Kidney epithelial cell (primary cell): ENCODE measurements at regions not wholly inside any gene's neighbourhood (a gene's known extent, or its start where the extent isn't known, plus 50 kb on each side); places are given as distances from the start of the nearest gene placed in this dataset.
"Not testable (repeated sequence)": the region's sequence is repeated elsewhere in the genome, so short reads cannot be mapped to it uniquely, and the experiment has no call there.

ENCODE experiments used
- DNase-seq: peaks from one replicate; pipeline ENCODE4 v3.0.0-alpha.2; 2010; ENCODE audit warnings: low read depth
- H3K27me3 ChIP-seq: 2 replicates; pipeline ENCODE4 v1.6.0; 2011; ENCODE audit warnings: low read length; ENCODE audit not compliant: control insufficient read depth, insufficient read depth
- H3K36me3 ChIP-seq: 2 replicates; pipeline ENCODE4 v1.5.1; 2011; ENCODE audit warnings: low read length; ENCODE audit not compliant: control insufficient read depth, insufficient read depth
- H3K4me3 ChIP-seq: 2 replicates; pipeline ENCODE4 v1.5.1; 2011; ENCODE audit warnings: low read depth, mild to moderate bottlenecking, control low read depth, low read length
- CTCF ChIP-seq: IDR thresholded peaks from 2 replicates; pipeline ENCODE4 v1.5.1; 2011; ENCODE audit warnings: mild to moderate bottlenecking, moderate library complexity, low read length, control low read depth, inconsistent platforms; ENCODE audit not compliant: insufficient read depth, poor library complexity, severe bottlenecking

DNA sequence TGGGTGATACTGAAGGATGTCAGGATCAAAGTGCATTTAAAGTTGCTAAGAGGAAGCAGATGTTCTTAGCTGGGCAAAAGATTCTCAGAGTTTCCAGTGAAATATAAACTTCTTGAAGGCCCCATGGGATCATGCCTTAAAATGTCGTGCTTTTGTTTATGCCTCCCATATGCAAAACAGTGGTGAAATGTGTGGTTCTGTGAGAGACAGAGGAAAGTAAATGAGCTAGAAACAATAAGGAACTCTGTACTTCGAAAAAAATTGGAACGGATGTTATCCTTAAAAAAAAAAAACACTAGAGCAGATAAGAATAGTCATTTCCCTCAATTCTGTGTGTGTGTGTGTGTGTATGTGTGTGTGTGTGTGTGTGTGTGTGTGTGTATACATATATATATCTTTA is 497.0 kb upstream of the TBL1XR1 start:
- H3K27me3 ChIP-seq, result no peaks in the 10 kb centered on the region
- no peak for DNase-seq
- H3K36me3 ChIP-seq, result no peaks in the 10 kb centered on the region
- TF ChIP-seq CTCF, result no peak
- no peak overlapping the region for H3K4me3 ChIP-seq

- Histone ChIP-seq H3K36me3 (no peaks in the 10 kb centered on the region), H3K27me3 (no peaks in the 10 kb centered on the region), H3K4me3 (no peak overlapping the region)
- no peak for DNase-seq
- no peak for TF ChIP-seq CTCF
These were observed 497.7 kb upstream of the TBL1XR1 start for GRCh38 chr3:177694951-177695350.

GRCh38 chr3:177700117-177700516 is 502.8 kb upstream of the TBL1XR1 start:
- H3K36me3 ChIP-seq, result no peaks in the 10 kb centered on the region
- H3K4me3 ChIP-seq, result no peak overlapping the region
- TF ChIP-seq CTCF, result no peak
- no peaks in the 10 kb centered on the region for H3K27me3 ChIP-seq
- DNase-seq, result no peak

DNA sequence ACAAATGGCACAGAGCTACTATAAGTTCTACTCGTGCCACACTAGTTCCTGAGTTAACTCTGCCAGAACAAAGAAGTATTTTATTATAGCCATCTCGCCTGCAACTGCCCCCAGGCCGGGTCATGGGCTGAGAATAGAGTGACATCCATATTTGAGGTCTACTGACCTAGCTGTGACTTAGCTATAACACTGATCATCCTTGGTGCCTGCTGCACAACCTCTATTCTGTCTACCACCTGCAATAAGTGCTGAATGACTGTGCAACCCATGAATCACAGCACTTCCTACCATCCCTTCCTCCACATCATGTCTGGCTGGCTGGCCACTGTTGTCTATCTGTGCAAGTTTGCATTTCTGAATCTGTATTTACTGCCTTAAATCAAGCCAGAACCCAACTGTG is 506.5 kb upstream of the TBL1XR1 start:
- Histone ChIP-seq H3K4me3 (no peak overlapping the region), H3K27me3 (no peaks in the 10 kb centered on the region), H3K36me3 (no peaks in the 10 kb centered on the region)
- DNase-seq, result peak; percentile 9
- no peak for TF ChIP-seq CTCF

- H3K27me3 ChIP-seq, result no peaks in the 10 kb centered on the region
- DNase-seq, result no peak
- no peak overlapping the region for H3K4me3 ChIP-seq
These were observed 508.9 kb upstream of the TBL1XR1 start for GRCh38 chr3:177705976-177706823.

GRCh38 chr3:177709470-177709869 is 512.2 kb upstream of the TBL1XR1 start:
- H3K4me3 ChIP-seq, H3K27me3 ChIP-seq, DNase-seq, H3K36me3 ChIP-seq: not testable (repeated sequence)

More at GRCh38 chr3:177705976-177706823, 508.9 kb upstream of the TBL1XR1 start:
- TF ChIP-seq CTCF, result no peak
- no peaks in the 10 kb centered on the region for H3K36me3 ChIP-seq
